MM.1S (cell line): ENCODE measurements at regions not wholly inside any gene's neighbourhood (a gene's known extent, or its start where the extent isn't known, plus 50 kb on each side); places are given as distances from the start of the nearest gene placed in this dataset.

Experiments
- CTCF ChIP-seq: fragments of 300-600 bp; sonication (generic); IDR thresholded peaks from 2 replicates; pipeline ENCODE4 v1.5.1; 2016; ENCODE audit warnings: antibody characterized with exemption, low read length, mixed read lengths
- EZH2 ChIP-seq: fragments of 300-600 bp; sonication (generic); optimal IDR thresholded peaks from 2 replicates; pipeline ENCODE3; 2017; ENCODE audit warnings: low read depth, mild to moderate bottlenecking, antibody characterized with exemption, low read length, mixed read lengths
- EZH2phosphoT487 ChIP-seq: fragments of 300-600 bp; sonication (generic); IDR thresholded peaks from 2 replicates; pipeline ENCODE4 v1.6.1; 2018; ENCODE audit warnings: antibody characterized with exemption, low read length

- TF ChIP-seq CTCF, result no peak
- no peak for TF ChIP-seq EZH2phosphoT487
- no peak for TF ChIP-seq EZH2
Measured at GRCh38 chr21:15354516-15354915, 289.7 kb upstream of the NRIP1 start.
